ENCODE measurements at regions not wholly inside any gene's neighbourhood (a gene's known extent, or its start where the extent isn't known, plus 50 kb on each side); places are given as distances from the start of the nearest gene placed in this dataset.
A peak's percentile ranks its signal among the peaks of the same experiment; 100 is the strongest.

- H3K9me3 ChIP-seq, result no peaks in the 10 kb centered on the region
- intact Hi-C loops (cut with DNase I; ENCODE audit: low total_unique reads), result no loop called here
- WGBS, 2 donors, result 55 to 68% methylated on average over 2 of the region's 2 CpGs
- no peaks in the 10 kb centered on the region for H3K27me3 ChIP-seq
- H3K27ac ChIP-seq, result no peak overlapping the region
- H3K4me1 ChIP-seq, result peaks cover 2% of the 10 kb centered on the region
- H3K4me3 ChIP-seq, result no peak overlapping the region
- peak; percentile 62 for DNase-seq
- no peaks in the 10 kb centered on the region for H3K36me3 ChIP-seq (ENCODE audit: low read depth, missing control alignments)
- TF ChIP-seq CTCF (IDR thresholded peaks at IDR 0.05), result no peak
- TF ChIP-seq POLR2A (IDR thresholded peaks at IDR 0.05), result no peak
These were observed 409.0 kb upstream of the NRP1 start for GRCh38 chr10:33743429-33743857.

GRCh38 chr10:33739031-33739430 lies 404.6 kb upstream of the NRP1 start:
- H3K9me3 ChIP-seq, result no peaks in the 10 kb centered on the region
- H3K4me1 ChIP-seq, result no peaks in the 10 kb centered on the region
- H3K36me3 ChIP-seq (ENCODE audit: low read depth, missing control alignments), result no peaks in the 10 kb centered on the region
- no peak for TF ChIP-seq POLR2A (IDR thresholded peaks at IDR 0.05)
- no peak for TF ChIP-seq CTCF (IDR thresholded peaks at IDR 0.05)
- no peaks in the 10 kb centered on the region for H3K27me3 ChIP-seq
- H3K4me3 ChIP-seq, result no peak overlapping the region
- no peak for DNase-seq
- intact Hi-C loops (cut with DNase I; ENCODE audit: low total_unique reads), result no loop called here
- H3K27ac ChIP-seq, result no peak overlapping the region

- intact Hi-C loops (cut with DNase I; ENCODE audit: low total_unique reads), result no loop called here
- TF ChIP-seq POLR2A (IDR thresholded peaks at IDR 0.05) (no peak), CTCF (IDR thresholded peaks at IDR 0.05) (no peak)
- H3K27ac ChIP-seq, result no peak overlapping the region
- WGBS, 2 donors, result 71 to 76% methylated on average over 2 of the region's 2 CpGs
- H3K4me1 ChIP-seq, result no peaks in the 10 kb centered on the region
- no peak for DNase-seq
- no peaks in the 10 kb centered on the region for H3K27me3 ChIP-seq
- H3K36me3 ChIP-seq (ENCODE audit: low read depth, missing control alignments), result no peaks in the 10 kb centered on the region
- no peaks in the 10 kb centered on the region for H3K9me3 ChIP-seq
- H3K4me3 ChIP-seq, result no peak overlapping the region
These were observed 401.0 kb upstream of the NRP1 start for GRCh38 chr10:33735464-33735923.

- Histone ChIP-seq H3K4me3 (no peak overlapping the region), H3K4me1 (no peaks in the 10 kb centered on the region), H3K36me3 (ENCODE audit: low read depth, missing control alignments) (no peaks in the 10 kb centered on the region), H3K27me3 (no peaks in the 10 kb centered on the region), H3K27ac (no peak overlapping the region), H3K9me3 (no peaks in the 10 kb centered on the region)
- intact Hi-C loops (cut with DNase I; ENCODE audit: low total_unique reads), result no loop called here
- WGBS, 2 donors, result 85 to 86% methylated on average over 6 of the region's 6 CpGs
- TF ChIP-seq CTCF (IDR thresholded peaks at IDR 0.05) (no peak), POLR2A (IDR thresholded peaks at IDR 0.05) (no peak)
- no peak for DNase-seq
These were observed 400.1 kb upstream of the NRP1 start for GRCh38 chr10:33734393-33735155.

GRCh38 chr10:33733058-33733457 lies 398.6 kb upstream of the NRP1 start:
- Histone ChIP-seq H3K4me3 (no peak overlapping the region), H3K4me1 (no peaks in the 10 kb centered on the region), H3K27me3 (no peaks in the 10 kb centered on the region), H3K27ac (no peak overlapping the region), H3K36me3 (ENCODE audit: low read depth, missing control alignments) (no peaks in the 10 kb centered on the region), H3K9me3 (no peaks in the 10 kb centered on the region)
- intact Hi-C loops (cut with DNase I; ENCODE audit: low total_unique reads), result no loop called here
- DNase-seq, result no peak
- TF ChIP-seq POLR2A (IDR thresholded peaks at IDR 0.05) (no peak), CTCF (IDR thresholded peaks at IDR 0.05) (no peak)
- WGBS, 2 donors, result 84 to 97% methylated on average over 3 of the region's 3 CpGs
